Small intestine (tissue), 7 donors: ENCODE measurements at regions not wholly inside any gene's neighbourhood (a gene's known extent, or its start where the extent isn't known, plus 50 kb on each side); places are given as distances from the start of the nearest gene placed in this dataset.

ENCODE experiments used
- DNase-seq, 2 donors: peaks; one replicate each; pipeline versions ENCODE4 v3.0.0 to v3.0.0-alpha.2; 2013
- FAIRE-seq: peaks from 2 replicates; lab custom pipeline; 2012; peaks lifted over from hg19 to GRCh38; lab: Jason Lieb, UNC
- H3K27ac ChIP-seq, 3 donors: one replicate each; pipeline ENCODE4 v1.5.1; 2013; ENCODE audit warnings: low read length in 2 of 3, mild to moderate bottlenecking in 2 of 3, control low read depth in 1 of 3, inconsistent platforms in 1 of 3, low read depth in 1 of 3, moderate library complexity in 1 of 3
- H3K27me3 ChIP-seq, 3 donors: one replicate each; pipeline ENCODE4 v1.6.1; 2013; ENCODE audit warnings: low read length in 3 of 3, inconsistent platforms in 1 of 3; ENCODE audit not compliant: control insufficient read depth in 3 of 3, insufficient read depth in 3 of 3
- H3K36me3 ChIP-seq, 3 donors: one replicate each; pipeline ENCODE4 v1.6.1; 2013; ENCODE audit warnings: low read length in 3 of 3, inconsistent platforms in 1 of 3, low read depth in 1 of 3, mild to moderate bottlenecking in 1 of 3, moderate library complexity in 1 of 3; ENCODE audit not compliant: control insufficient read depth in 3 of 3, insufficient read depth in 2 of 3
- H3K4me1 ChIP-seq, 3 donors: one replicate each; pipeline ENCODE4 v1.6.1; 2013; ENCODE audit warnings: low read length in 2 of 3, inconsistent platforms in 1 of 3, low read depth in 1 of 3, mild to moderate bottlenecking in 1 of 3, moderate library complexity in 1 of 3; ENCODE audit not compliant: control insufficient read depth in 3 of 3, insufficient read depth in 2 of 3
- H3K4me3 ChIP-seq, 3 donors: one replicate each; pipeline ENCODE4 v1.5.1; 2013; ENCODE audit warnings: low read length in 3 of 3, control low read depth in 1 of 3, inconsistent platforms in 1 of 3, low read depth in 1 of 3, mild to moderate bottlenecking in 1 of 3, moderate library complexity in 1 of 3
- H3K9me3 ChIP-seq, 2 donors: one replicate each; pipeline ENCODE4 v1.6.1; 2013; ENCODE audit warnings: low read depth in 1 of 2, low read length in 1 of 2; ENCODE audit not compliant: control insufficient read depth in 2 of 2, insufficient read depth in 1 of 2
- WGBS, 3 donors: extraction: QIAGEN DNeasy Blood & Tissue Kit; methylation state at CpG; one replicate each; pipeline ENCODE4 v1.1.7; 2013; 5-methylcytosine and 5-hydroxymethylcytosine counted together
- donor health status: healthy with polysubstance abuse.
- donor health status: control.
- donor health status: control.
- donor health status: Bipolar disorder and iron deficiency.
- donor health status: healthy.

- Histone ChIP-seq H3K27ac (no peak overlapping the region), H3K4me3 (no peak overlapping the region), H3K9me3 (no peaks in the 10 kb centered on the region), H3K27me3 (no peaks in the 10 kb centered on the region), H3K4me1 (no peaks in the 10 kb centered on the region), H3K36me3 (no peaks in the 10 kb centered on the region)
- WGBS, 3 donors, result 83 to 84% (median 83%) methylated on average over 2 of the region's 2 CpGs
- DNase-seq, result no peak
- no peak for FAIRE-seq
These were observed 153.8 kb upstream of the CALCR start for GRCh38 chr7:93728292-93728691.

GRCh38 chr7:93725954-93726353 is 151.4 kb upstream of the CALCR start:
- no peak for DNase-seq
- Histone ChIP-seq H3K27ac (no peak overlapping the region), H3K36me3 (no peaks in the 10 kb centered on the region), H3K9me3 (no peaks in the 10 kb centered on the region), H3K27me3 (no peaks in the 10 kb centered on the region), H3K4me1 (no peaks in the 10 kb centered on the region), H3K4me3 (no peak overlapping the region)
- FAIRE-seq, result no peak
- WGBS, 3 donors, result 83 to 90% (median 88%) methylated on average over 4 of the region's 4 CpGs

GRCh38 chr7:93723424-93724124 is 149.1 kb upstream of the CALCR start:
- no peak for FAIRE-seq
- Histone ChIP-seq H3K4me1 (no peaks in the 10 kb centered on the region), H3K27ac (no peak overlapping the region), H3K27me3 (no peaks in the 10 kb centered on the region), H3K9me3 (no peaks in the 10 kb centered on the region), H3K4me3 (no peak overlapping the region), H3K36me3 (no peaks in the 10 kb centered on the region)
- no peak for DNase-seq
- WGBS, 3 donors, result 32 to 49% (median 42%) methylated on average over 3 of the region's 3 CpGs

- Histone ChIP-seq H3K36me3 (no peaks in the 10 kb centered on the region), H3K27me3 (no peaks in the 10 kb centered on the region), H3K9me3 (no peaks in the 10 kb centered on the region), H3K4me1 (no peaks in the 10 kb centered on the region), H3K27ac (no peak overlapping the region), H3K4me3 (no peak overlapping the region)
- FAIRE-seq (no peak), DNase-seq (no peak)
These were observed 145.6 kb upstream of the CALCR start for GRCh38 chr7:93720106-93720505.

GRCh38 chr7:93719546-93719945 is 145.0 kb upstream of the CALCR start:
- no peaks in the 10 kb centered on the region for H3K9me3 ChIP-seq
- no peak for FAIRE-seq
- H3K27me3 ChIP-seq, result no peaks in the 10 kb centered on the region
- no peaks in the 10 kb centered on the region for H3K36me3 ChIP-seq
- no peak overlapping the region for H3K4me3 ChIP-seq
- DNase-seq, result peak in 1 of 2 donors; percentile 24
- no peaks in the 10 kb centered on the region for H3K4me1 ChIP-seq
- no peak overlapping the region for H3K27ac ChIP-seq
- WGBS, 3 donors, result 57 to 79% (median 69%) methylated on average over 1 of the region's 1 CpG

- FAIRE-seq, result no peak
- Histone ChIP-seq H3K27me3 (no peaks in the 10 kb centered on the region), H3K9me3 (no peaks in the 10 kb centered on the region), H3K36me3 (no peaks in the 10 kb centered on the region), H3K27ac (no peak overlapping the region), H3K4me3 (no peak overlapping the region), H3K4me1 (no peaks in the 10 kb centered on the region)
- whole genome bisulfite sequencing, 3 donors, result 67 to 82% (median 74%) methylated on average over 1 of the region's 1 CpG
- DNase-seq, result no peak
These were observed 142.8 kb upstream of the CALCR start for GRCh38 chr7:93717217-93717900.

- 27 to 47% (median 30%) methylated on average over 6 of the region's 6 CpGs for WGBS, 3 donors
- FAIRE-seq (no peak), DNase-seq (peak; percentile 9 to 30)
- H3K4me3 ChIP-seq, result no peak overlapping the region
- H3K9me3 ChIP-seq, result no peaks in the 10 kb centered on the region
- no peaks in the 10 kb centered on the region for H3K4me1 ChIP-seq
- no peaks in the 10 kb centered on the region for H3K27me3 ChIP-seq
- H3K36me3 ChIP-seq, result no peaks in the 10 kb centered on the region
- no peak overlapping the region for H3K27ac ChIP-seq
These were observed 140.7 kb upstream of the CALCR start for GRCh38 chr7:93715234-93715633.

- H3K27ac ChIP-seq, result no peak overlapping the region
- no peak for FAIRE-seq
- no peaks in the 10 kb centered on the region for H3K27me3 ChIP-seq
- H3K4me1 ChIP-seq, result no peaks in the 10 kb centered on the region
- no peaks in the 10 kb centered on the region for H3K9me3 ChIP-seq
- H3K36me3 ChIP-seq, result no peaks in the 10 kb centered on the region
- no peak overlapping the region for H3K4me3 ChIP-seq
- no peak for DNase-seq
- 60 to 67% (median 66%) methylated on average over 5 of the region's 5 CpGs for WGBS, 3 donors
These were observed 137.4 kb upstream of the CALCR start for GRCh38 chr7:93711926-93712325.
